ENCODE measurements at regions not wholly inside any gene's neighbourhood (a gene's known extent, or its start where the extent isn't known, plus 50 kb on each side); places are given as distances from the start of the nearest gene placed in this dataset.

GRCh38 chr3:64377942-64378341, 152.7 kb upstream of the PRICKLE2 start:
- TF ChIP-seq YY1 (IDR thresholded peaks at IDR 0.05; ENCODE audit: insufficient read depth, insufficient read length) = no peak
- no peak for TF ChIP-seq SUZ12 (IDR thresholded peaks at IDR 0.05; ENCODE audit: extremely low read depth, insufficient read depth, insufficient read length)
